GM12878 (cell line): ENCODE measurements at regions not wholly inside any gene's neighbourhood (a gene's known extent, or its start where the extent isn't known, plus 50 kb on each side); places are given as distances from the start of the nearest gene placed in this dataset.

Experiments used
- ATAC-seq: fragments of 200-7000 bp; cut with Tn5 transposase; 3 replicates; pipeline ENCODE4 v1.9.1; 2020; ENCODE audit warnings: mild to moderate bottlenecking, moderate library complexity
- BruUV-seq: library from RNA; stranded (reverse); fragments of 400-500 nt; replicated peaks from 2 replicates; lab custom pipeline; 2021; lab: Mats Ljungman, UMichigan
- CTCF ChIA-PET: fragments of 300-600 bp; sonication (Branson Sonifier 250); formaldehyde crosslinking; extraction: SDS; loops from one replicate; lab custom pipeline; 2021; ENCODE audit warnings: inconsistent platforms; lab: Yijun Ruan, JAX
- POLR2A ChIA-PET: fragments of 350-600 bp; formaldehyde crosslinking; extraction: SDS; loops from one replicate; lab custom pipeline; 2021; ENCODE audit warnings: inconsistent platforms; lab: Charles Lee
- RAD21 ChIA-PET: fragments of 300-600 bp; sonication (Branson Sonifier 250); formaldehyde crosslinking; loops from one replicate; lab custom pipeline; 2023; ENCODE audit warnings: antibody characterized with exemption; ENCODE audit not compliant: unreplicated experiment; lab: Charles Lee
- SMC1A ChIA-PET: fragments of 300-600 bp; sonication (Branson Sonifier 250); formaldehyde crosslinking; loops from one replicate; lab custom pipeline; 2023; ENCODE audit not compliant: unreplicated experiment, uncharacterized antibody; lab: Charles Lee
- DNase-seq: peaks from one replicate; pipeline ENCODE4 v3.0.0-alpha.2; 2011; ENCODE audit warnings: low read depth, low spot score
- FAIRE-seq: peaks from 3 replicates; lab custom pipeline; 2011; peaks lifted over from hg19 to GRCh38; lab: Jason Lieb, UNC
- H2AFZ ChIP-seq: 2 replicates; pipeline ENCODE4 v1.6.0; 2011; ENCODE audit warnings: low read depth, low read length, control low read depth; ENCODE audit not compliant: control insufficient read depth
- H3K27ac ChIP-seq: 2 replicates; pipeline ENCODE4 v1.5.1; 2011; ENCODE audit warnings: control low read depth; ENCODE audit not compliant: control insufficient read depth, insufficient read depth
- H3K27me3 ChIP-seq, 2 experiments: replicated peaks in 1 of 2; 2 replicates each; pipeline versions ENCODE4 v1.6.0 to v1.6.1; 2011; ENCODE audit warnings: low read length in 1 of 2; ENCODE audit not compliant: control insufficient read depth in 2 of 2, insufficient read depth in 2 of 2
- H3K36me3 ChIP-seq, 2 experiments: 2 replicates each; pipeline ENCODE4 v1.5.1; 2011; ENCODE audit warnings: low read length in 1 of 2; ENCODE audit not compliant: control insufficient read depth in 2 of 2, insufficient read depth in 2 of 2
- H3K4me1 ChIP-seq: 2 replicates; pipeline ENCODE4 v1.6.1; 2011; ENCODE audit warnings: mild to moderate bottlenecking, low read length, moderate library complexity, mixed read lengths; ENCODE audit not compliant: control insufficient read depth, insufficient read depth
- H3K4me2 ChIP-seq: 2 replicates; pipeline ENCODE4 v1.6.0; 2011; ENCODE audit warnings: control low read depth; ENCODE audit not compliant: control insufficient read depth, insufficient read depth
- H3K4me3 ChIP-seq: fragments of 200-600 bp; sonication (generic); 2 replicates; pipeline ENCODE4 v1.5.1; 2016
- H3K79me2 ChIP-seq: 2 replicates; pipeline ENCODE4 v1.6.0; 2011; ENCODE audit warnings: low read length; ENCODE audit not compliant: control insufficient read depth, insufficient read depth
- H3K9ac ChIP-seq: 2 replicates; pipeline ENCODE4 v1.8.0; 2011; ENCODE audit warnings: low read length, control low read depth, mixed read lengths; ENCODE audit not compliant: control insufficient read depth, insufficient read depth
- H3K9me3 ChIP-seq: replicated peaks from 3 replicates; pipeline ENCODE4 v1.5.1; 2011; ENCODE audit warnings: mild to moderate bottlenecking, low read length; ENCODE audit not compliant: control insufficient read depth, insufficient read depth
- H4K20me1 ChIP-seq: 2 replicates; pipeline ENCODE4 v1.6.0; 2011; ENCODE audit not compliant: control insufficient read depth, insufficient read depth
- ASH2L ChIP-seq: fragments of 300-600, 200-600 bp; sonication (generic); IDR thresholded peaks from 2 replicates; pipeline ENCODE4 v1.6.1; 2017; ENCODE audit warnings: low read depth, mild to moderate bottlenecking, borderline replicate concordance
- CHD1 ChIP-seq: IDR thresholded peaks from 2 replicates; pipeline ENCODE4 v1.6.1; 2012; ENCODE audit warnings: low read depth, low read length, improper control_type of control experiment
- E2F4 ChIP-seq: IDR thresholded peaks from 2 replicates; pipeline ENCODE4 v1.6.1; 2012; ENCODE audit warnings: low read depth, low read length, improper control_type of control experiment
- ETV6 ChIP-seq, 2 experiments: fragments of 450-650 bp in 1 of 2; IDR thresholded peaks in 1 of 2; conservative IDR thresholded peaks in 1 of 2; 2 replicates each; pipeline ENCODE4 v1.6.1; 2014; ENCODE audit warnings: antibody characterized with exemption in 1 of 2, borderline replicate concordance in 1 of 2, low read depth in 1 of 2, mild to moderate bottlenecking in 1 of 2, moderate library complexity in 1 of 2
- FOXK2 ChIP-seq: fragments of 450-650 bp; IDR thresholded peaks from 2 replicates; pipeline ENCODE4 v1.6.1; 2017; ENCODE audit warnings: mild to moderate bottlenecking, moderate library complexity
- HDGF ChIP-seq: fragments of 450-650 bp; IDR thresholded peaks from 2 replicates; pipeline ENCODE4 v1.6.1; 2016; ENCODE audit warnings: antibody characterized with exemption
- LARP7 ChIP-seq: fragments of 450-650 bp; IDR thresholded peaks from 2 replicates; pipeline ENCODE4 v1.6.1; 2017; ENCODE audit warnings: mild to moderate bottlenecking
- MTA2 ChIP-seq: fragments of 450-650 bp; IDR thresholded peaks from 2 replicates; pipeline ENCODE4 v1.6.1; 2016; ENCODE audit warnings: low read depth, mild to moderate bottlenecking, moderate library complexity
- POLR2A ChIP-seq: IDR thresholded peaks from 2 replicates; pipeline ENCODE4 v1.6.1; 2011; ENCODE audit warnings: low read depth, mild to moderate bottlenecking, low read length
- RAD21 ChIP-seq: IDR thresholded peaks from 2 replicates; pipeline ENCODE4 v1.6.1; 2011; ENCODE audit warnings: mild to moderate bottlenecking, low read depth, low read length, moderate library complexity; ENCODE audit not compliant: insufficient read depth
- RELA ChIP-seq: fragments of 450-650 bp; IDR thresholded peaks from 2 replicates; pipeline ENCODE4 v1.8.0; 2014; ENCODE audit warnings: borderline replicate concordance; ENCODE audit not compliant: partially characterized antibody
- SMARCA5 ChIP-seq: fragments of 450-650 bp; IDR thresholded peaks from 2 replicates; pipeline ENCODE4 v1.6.1; 2017; ENCODE audit warnings: mild to moderate bottlenecking
- TCF12 ChIP-seq: IDR thresholded peaks from 2 replicates; pipeline ENCODE4 v1.6.1; 2011; ENCODE audit warnings: low read depth, mild to moderate bottlenecking, low read length
- ZNF384 ChIP-seq: IDR thresholded peaks from 2 replicates; pipeline ENCODE4 v1.6.1; 2012; ENCODE audit warnings: low read depth, mild to moderate bottlenecking, low read length, improper control_type of control experiment, borderline replicate concordance
- WGBS: methylation state at CpG from one replicate; pipeline ENCODE4 v1.1.6; 2016; ENCODE audit warnings: low lambda C conversion rate; ENCODE audit not compliant: insufficient replicate concordance, insufficient coverage; ENCODE audit errors: missing lambda C conversion rate; 5-methylcytosine and 5-hydroxymethylcytosine counted together
- in situ Hi-C: fragments of 300-500 bp; cut with MboI; formaldehyde crosslinking; loops from 9 replicates; pipeline ENCODE4 v1.14.3; 2018; ENCODE audit warnings: mixed read lengths
- intact Hi-C: fragments of 100-400 bp; cut with micrococcal nuclease; formaldehyde crosslinking; loops from one replicate; pipeline ENCODE4 v1.14.2; 2022; ENCODE audit not compliant: unreplicated experiment
- TF ChIP-seq, protein P1 (sequence below): fragments of 450-650 bp; formaldehyde crosslinking; IDR thresholded peaks from 2 replicates; pipeline ENCODE4 v1.5.0; 2022; ENCODE audit warnings: mild to moderate bottlenecking, missing genetic modification characterization
- TF ChIP-seq, protein P2 (sequence below): fragments of 450-650 bp; formaldehyde crosslinking; IDR thresholded peaks from 2 replicates; pipeline ENCODE4 v1.4.0; 2022; ENCODE audit warnings: mild to moderate bottlenecking, moderate library complexity

DNA sequence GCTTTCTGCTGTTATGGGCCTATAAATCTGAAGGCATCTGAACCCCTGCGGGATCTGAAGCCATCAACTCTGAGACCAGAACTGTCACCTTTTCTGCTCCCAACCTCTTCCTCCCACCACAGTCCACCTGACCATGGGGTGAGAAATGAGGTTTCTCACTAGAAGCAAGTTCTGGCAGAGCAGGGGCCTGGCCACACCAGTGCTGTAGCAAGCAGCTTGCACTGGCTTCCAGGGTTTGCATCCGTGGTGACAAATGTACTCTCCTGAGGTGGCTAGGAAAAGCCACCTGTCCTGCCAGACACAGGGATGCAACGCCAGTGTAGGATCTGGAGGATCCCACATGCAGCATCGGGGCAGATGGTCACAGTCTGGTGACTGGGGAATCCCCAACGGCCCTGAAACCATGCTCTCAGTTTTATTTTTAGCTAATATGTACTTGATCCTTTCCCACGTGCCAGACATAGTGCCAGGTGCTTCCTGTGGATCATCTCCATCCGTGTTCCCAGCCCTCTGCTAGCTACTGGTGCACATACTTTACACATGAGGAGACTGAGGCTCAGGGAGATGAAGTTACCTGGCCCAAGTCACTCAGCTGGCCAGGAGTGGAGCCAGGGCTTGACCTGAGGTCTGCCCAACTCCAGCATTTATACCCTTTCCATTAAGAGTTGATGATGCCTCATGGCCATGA lies 122.1 kb upstream of the SPACA1 start:
- peak; percentile 80 for FAIRE-seq
- no TSS peak for BruUV-seq
- H4K20me1 ChIP-seq, result no peaks in the 10 kb centered on the region
- peak overlapping the region; percentile 64 for H2AFZ ChIP-seq
- peak; percentile 89 for DNase-seq
- under 1% methylated on average over 7 of the region's 7 CpGs for WGBS
- CTCF ChIA-PET, result interaction anchor here (0.9 to 7.6 kb wide), 12 partner anchors 13 to 944 kb away, joined by 3 to 94 read pairs (median 4); no protein-coding TSS in a partner anchor
- peak overlapping the region; percentile 53 for H3K4me2 ChIP-seq
- POLR2A ChIA-PET, result interaction anchor here (0.5 to 1.3 kb wide), 5 partner anchors 9 to 930 kb away, joined by 3 to 4 read pairs (median 3); no protein-coding TSS in a partner anchor
- peaks cover 73% of the 10 kb centered on the region for H3K4me1 ChIP-seq
- H3K27ac ChIP-seq, result peak overlapping the region; percentile 86
- H3K9me3 ChIP-seq, result no peaks in the 10 kb centered on the region; the same call in 2 of the 3 replicates
- no peak overlapping the region; the same call in 1 of the 2 replicates for H3K4me3 ChIP-seq
- SMC1A ChIA-PET, result interaction anchor here (0.6 to 12.2 kb wide), 29 partner anchors 8 to 949 kb away, joined by 3 to 127 read pairs (median 4); no protein-coding TSS in a partner anchor
- in situ Hi-C loops, result loop anchor here (5.0 kb wide), 2 partner anchors 93 to 947 kb away; no protein-coding TSS in a partner anchor
- ATAC-seq, result peak; percentile 70
- intact Hi-C loops, result loop anchor here (1.0 to 10.0 kb wide), 9 partner anchors 18 to 837 kb away; partner anchors contain the start of genes AKIRIN2 and RARS2
- H3K9ac ChIP-seq, result peak overlapping the region; percentile 42
- H3K79me2 ChIP-seq, result no peaks in the 10 kb centered on the region
- RAD21 ChIA-PET, result interaction anchor here (0.6 to 7.0 kb wide), 19 partner anchors 9 to 945 kb away, joined by 3 to 79 read pairs (median 5); partner anchors contain the start of gene CNR1
- no peaks in the 10 kb centered on the region for H3K36me3 ChIP-seq
- H3K27me3 ChIP-seq, result no peaks in the 10 kb centered on the region
- TF ChIP-seq TCF12 (peak; percentile 97), RELA (peak; percentile 88), POLR2A (peak; percentile 55), ETV6 (conservative IDR thresholded peaks at IDR 0.05 in 1 of 2, IDR thresholded peaks at IDR 0.05 in 1 of 2; ENCODE audit: borderline replicate concordance in 1 of 2, low read depth in 1 of 2) (peak in 1 of 2 experiments; percentile 57; a peak in 1 of 4 replicates), ZNF384 (no peak), HDGF (no peak; the same call in none of the 2 replicates), LARP7 (0 out of 2 replicates have a peak, but pooled peaks have one; percentile 49), SMARCA5 (no peak; the same call in 1 of the 2 replicates), E2F4 (no peak), FOXK2 (no peak), MTA2 (peak; percentile 90), ASH2L (no peak), CHD1 (no peak), RAD21 (peak; percentile 26; the same call in 1 of the 2 replicates)
- TF ChIP-seq, protein P1, sequence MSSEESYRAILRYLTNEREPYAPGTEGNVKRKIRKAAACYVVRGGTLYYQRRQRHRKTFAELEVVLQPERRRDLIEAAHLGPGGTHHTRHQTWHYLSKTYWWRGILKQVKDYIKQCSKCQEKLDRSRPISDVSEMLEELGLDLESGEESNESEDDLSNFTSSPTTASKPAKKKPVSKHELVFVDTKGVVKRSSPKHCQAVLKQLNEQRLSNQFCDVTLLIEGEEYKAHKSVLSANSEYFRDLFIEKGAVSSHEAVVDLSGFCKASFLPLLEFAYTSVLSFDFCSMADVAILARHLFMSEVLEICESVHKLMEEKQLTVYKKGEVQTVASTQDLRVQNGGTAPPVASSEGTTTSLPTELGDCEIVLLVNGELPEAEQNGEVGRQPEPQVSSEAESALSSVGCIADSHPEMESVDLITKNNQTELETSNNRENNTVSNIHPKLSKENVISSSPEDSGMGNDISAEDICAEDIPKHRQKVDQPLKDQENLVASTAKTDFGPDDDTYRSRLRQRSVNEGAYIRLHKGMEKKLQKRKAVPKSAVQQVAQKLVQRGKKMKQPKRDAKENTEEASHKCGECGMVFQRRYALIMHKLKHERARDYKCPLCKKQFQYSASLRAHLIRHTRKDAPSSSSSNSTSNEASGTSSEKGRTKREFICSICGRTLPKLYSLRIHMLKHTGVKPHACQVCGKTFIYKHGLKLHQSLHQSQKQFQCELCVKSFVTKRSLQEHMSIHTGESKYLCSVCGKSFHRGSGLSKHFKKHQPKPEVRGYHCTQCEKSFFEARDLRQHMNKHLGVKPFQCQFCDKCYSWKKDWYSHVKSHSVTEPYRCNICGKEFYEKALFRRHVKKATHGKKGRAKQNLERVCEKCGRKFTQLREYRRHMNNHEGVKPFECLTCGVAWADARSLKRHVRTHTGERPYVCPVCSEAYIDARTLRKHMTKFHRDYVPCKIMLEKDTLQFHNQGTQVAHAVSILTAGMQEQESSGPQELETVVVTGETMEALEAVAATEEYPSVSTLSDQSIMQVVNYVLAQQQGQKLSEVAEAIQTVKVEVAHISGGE (CRISPR knock-in tag), result no peak
- TF ChIP-seq, protein P2, sequence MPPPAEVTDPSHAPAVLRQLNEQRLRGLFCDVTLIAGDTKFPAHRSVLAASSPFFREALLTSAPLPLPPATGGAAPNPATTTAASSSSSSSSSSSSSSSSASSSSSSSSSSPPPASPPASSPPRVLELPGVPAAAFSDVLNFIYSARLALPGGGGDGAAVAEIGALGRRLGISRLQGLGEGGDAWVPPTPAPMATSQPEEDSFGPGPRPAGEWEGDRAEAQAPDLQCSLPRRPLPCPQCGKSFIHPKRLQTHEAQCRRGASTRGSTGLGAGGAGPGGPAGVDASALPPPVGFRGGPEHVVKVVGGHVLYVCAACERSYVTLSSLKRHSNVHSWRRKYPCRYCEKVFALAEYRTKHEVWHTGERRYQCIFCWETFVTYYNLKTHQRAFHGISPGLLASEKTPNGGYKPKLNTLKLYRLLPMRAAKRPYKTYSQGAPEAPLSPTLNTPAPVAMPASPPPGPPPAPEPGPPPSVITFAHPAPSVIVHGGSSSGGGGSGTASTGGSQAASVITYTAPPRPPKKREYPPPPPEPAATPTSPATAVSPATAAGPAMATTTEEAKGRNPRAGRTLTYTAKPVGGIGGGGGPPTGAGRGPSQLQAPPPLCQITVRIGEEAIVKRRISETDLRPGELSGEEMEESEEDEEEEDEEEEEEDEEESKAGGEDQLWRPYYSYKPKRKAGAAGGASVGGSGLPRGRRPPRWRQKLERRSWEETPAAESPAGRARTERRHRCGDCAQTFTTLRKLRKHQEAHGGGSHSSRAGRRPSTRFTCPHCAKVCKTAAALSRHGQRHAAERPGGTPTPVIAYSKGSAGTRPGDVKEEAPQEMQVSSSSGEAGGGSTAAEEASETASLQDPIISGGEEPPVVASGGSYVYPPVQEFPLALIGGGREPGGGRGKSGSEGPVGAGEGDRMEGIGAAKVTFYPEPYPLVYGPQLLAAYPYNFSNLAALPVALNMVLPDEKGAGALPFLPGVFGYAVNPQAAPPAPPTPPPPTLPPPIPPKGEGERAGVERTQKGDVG (CRISPR knock-in tag), result peak; percentile 33; the same call in 1 of the 2 replicates
